ENCODE measurements at regions not wholly inside any gene's neighbourhood (a gene's known extent, or its start where the extent isn't known, plus 50 kb on each side); places are given as distances from the start of the nearest gene placed in this dataset.

DNA sequence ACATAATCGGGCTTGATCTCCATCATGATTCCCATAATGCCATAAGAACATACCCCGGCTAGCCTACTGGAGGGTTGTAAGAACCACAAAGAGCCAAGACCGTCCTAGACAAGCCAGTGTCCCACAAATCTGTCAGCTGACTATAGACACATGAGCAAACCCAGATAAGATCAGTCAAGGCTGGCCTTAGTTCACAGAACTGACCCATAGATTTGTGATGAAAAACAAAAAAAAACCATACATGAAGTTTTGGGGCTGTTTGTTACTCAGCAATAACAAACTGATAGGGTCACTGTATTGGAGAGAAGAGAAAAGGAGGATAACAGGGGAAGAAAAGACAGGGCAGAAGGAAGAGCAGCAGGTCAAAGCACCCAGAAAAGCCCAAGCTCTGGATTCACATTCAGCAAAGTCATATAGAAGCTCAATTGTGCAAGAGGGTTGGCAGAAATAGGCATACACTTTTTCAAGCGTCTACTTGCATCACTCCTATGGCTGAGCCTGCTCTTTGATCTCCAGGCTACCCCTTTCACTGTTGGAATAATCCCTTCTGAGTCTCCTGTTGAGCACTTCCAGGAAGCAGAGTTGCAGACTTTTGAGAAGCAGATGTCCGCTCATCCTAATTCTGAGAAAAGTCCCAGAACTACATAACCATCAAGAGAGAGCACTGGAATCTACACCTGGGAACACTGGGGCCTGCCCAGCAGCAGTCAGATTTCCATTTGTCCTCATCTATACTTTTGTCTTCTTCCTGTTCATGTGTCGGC, 122.0 kb upstream of the HABP2 start:
- no peak for TF ChIP-seq EZH2 (IDR thresholded peaks at IDR 0.05; ENCODE audit: low read depth)
- TF ChIP-seq, protein P1, sequence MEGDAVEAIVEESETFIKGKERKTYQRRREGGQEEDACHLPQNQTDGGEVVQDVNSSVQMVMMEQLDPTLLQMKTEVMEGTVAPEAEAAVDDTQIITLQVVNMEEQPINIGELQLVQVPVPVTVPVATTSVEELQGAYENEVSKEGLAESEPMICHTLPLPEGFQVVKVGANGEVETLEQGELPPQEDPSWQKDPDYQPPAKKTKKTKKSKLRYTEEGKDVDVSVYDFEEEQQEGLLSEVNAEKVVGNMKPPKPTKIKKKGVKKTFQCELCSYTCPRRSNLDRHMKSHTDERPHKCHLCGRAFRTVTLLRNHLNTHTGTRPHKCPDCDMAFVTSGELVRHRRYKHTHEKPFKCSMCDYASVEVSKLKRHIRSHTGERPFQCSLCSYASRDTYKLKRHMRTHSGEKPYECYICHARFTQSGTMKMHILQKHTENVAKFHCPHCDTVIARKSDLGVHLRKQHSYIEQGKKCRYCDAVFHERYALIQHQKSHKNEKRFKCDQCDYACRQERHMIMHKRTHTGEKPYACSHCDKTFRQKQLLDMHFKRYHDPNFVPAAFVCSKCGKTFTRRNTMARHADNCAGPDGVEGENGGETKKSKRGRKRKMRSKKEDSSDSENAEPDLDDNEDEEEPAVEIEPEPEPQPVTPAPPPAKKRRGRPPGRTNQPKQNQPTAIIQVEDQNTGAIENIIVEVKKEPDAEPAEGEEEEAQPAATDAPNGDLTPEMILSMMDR (conservative IDR thresholded peaks at IDR 0.05) = no peak

Measured in PC-9 (cell line).